ENCODE measurements at regions not wholly inside any gene's neighbourhood (a gene's known extent, or its start where the extent isn't known, plus 50 kb on each side); places are given as distances from the start of the nearest gene placed in this dataset.

- no peak for TF ChIP-seq Cebpa-rat (IDR thresholded peaks at IDR 0.05)
- H3K9me3 ChIP-seq, result peaks cover 11% of the 10 kb centered on the region
- no peaks in the 10 kb centered on the region for H4K20me1 ChIP-seq
- no peak overlapping the region for H3K4me2 ChIP-seq
- no peak overlapping the region for H3K4me3 ChIP-seq
- H3K4me1 ChIP-seq, result peaks cover 10% of the 10 kb centered on the region
- H3K27ac ChIP-seq, result no peak overlapping the region
- H3K27me3 ChIP-seq, result no peaks in the 10 kb centered on the region
- H3K36me3 ChIP-seq, result no peaks in the 10 kb centered on the region
- H3K9ac ChIP-seq, result no peak overlapping the region
These were observed 428.6 kb downstream of the KCNH5 start for GRCh38 chr14:62616668-62617067.

- TF ChIP-seq Cebpa-rat (IDR thresholded peaks at IDR 0.05), result no peak
- H3K4me2 ChIP-seq, result no peak overlapping the region
These were observed 418.8 kb downstream of the KCNH5 start for GRCh38 chr14:62626416-62626815.

GRCh38 chr14:62629176-62629725 is 416.0 kb downstream of the KCNH5 start:
- Histone ChIP-seq H3K27me3 (no peaks in the 10 kb centered on the region), H3K4me2 (no peak overlapping the region), H3K9me3 (no peaks in the 10 kb centered on the region), H3K9ac (no peak overlapping the region), H3K4me3 (no peak overlapping the region), H3K4me1 (no peaks in the 10 kb centered on the region), H3K27ac (no peak overlapping the region), H3K36me3 (no peaks in the 10 kb centered on the region), H4K20me1 (no peaks in the 10 kb centered on the region)
- TF ChIP-seq Cebpa-rat (IDR thresholded peaks at IDR 0.05), result no peak

More at GRCh38 chr14:62626416-62626815, 418.8 kb downstream of the KCNH5 start:
- Histone ChIP-seq H3K9me3 (no peaks in the 10 kb centered on the region), H3K27ac (no peak overlapping the region), H3K9ac (no peak overlapping the region), H3K4me1 (no peaks in the 10 kb centered on the region), H3K27me3 (no peaks in the 10 kb centered on the region), H3K4me3 (no peak overlapping the region), H4K20me1 (no peaks in the 10 kb centered on the region), H3K36me3 (no peaks in the 10 kb centered on the region)

- H3K27ac ChIP-seq, result no peak overlapping the region
- no peaks in the 10 kb centered on the region for H3K36me3 ChIP-seq
- no peak overlapping the region for H3K9ac ChIP-seq
- no peaks in the 10 kb centered on the region for H3K9me3 ChIP-seq
- TF ChIP-seq Cebpa-rat (IDR thresholded peaks at IDR 0.05), result no peak
- no peak overlapping the region for H3K4me2 ChIP-seq
- no peaks in the 10 kb centered on the region for H3K4me1 ChIP-seq
- no peaks in the 10 kb centered on the region for H3K27me3 ChIP-seq
- no peaks in the 10 kb centered on the region for H4K20me1 ChIP-seq
- H3K4me3 ChIP-seq, result no peak overlapping the region
These were observed 414.1 kb downstream of the KCNH5 start for GRCh38 chr14:62631176-62631575.

- no peak overlapping the region for H3K9ac ChIP-seq
- no peak for TF ChIP-seq Cebpa-rat (IDR thresholded peaks at IDR 0.05)
- no peak overlapping the region for H3K4me3 ChIP-seq
- no peaks in the 10 kb centered on the region for H4K20me1 ChIP-seq
- no peaks in the 10 kb centered on the region for H3K4me1 ChIP-seq
- no peak overlapping the region for H3K27ac ChIP-seq
- no peaks in the 10 kb centered on the region for H3K9me3 ChIP-seq
- no peak overlapping the region for H3K4me2 ChIP-seq
- no peaks in the 10 kb centered on the region for H3K27me3 ChIP-seq
- no peaks in the 10 kb centered on the region for H3K36me3 ChIP-seq
These were observed 412.5 kb downstream of the KCNH5 start for GRCh38 chr14:62632771-62633170.

- Histone ChIP-seq H3K9ac (no peak overlapping the region), H3K4me3 (no peak overlapping the region), H3K27me3 (no peaks in the 10 kb centered on the region), H4K20me1 (no peaks in the 10 kb centered on the region), H3K4me1 (no peaks in the 10 kb centered on the region), H3K4me2 (no peak overlapping the region), H3K36me3 (no peaks in the 10 kb centered on the region), H3K27ac (no peak overlapping the region), H3K9me3 (no peaks in the 10 kb centered on the region)
- TF ChIP-seq Cebpa-rat (IDR thresholded peaks at IDR 0.05), result no peak
These were observed 399.6 kb downstream of the KCNH5 start for GRCh38 chr14:62645649-62646048.
